ENCODE measurements at regions not wholly inside any gene's neighbourhood (a gene's known extent, or its start where the extent isn't known, plus 50 kb on each side); places are given as distances from the start of the nearest gene placed in this dataset.

DNA sequence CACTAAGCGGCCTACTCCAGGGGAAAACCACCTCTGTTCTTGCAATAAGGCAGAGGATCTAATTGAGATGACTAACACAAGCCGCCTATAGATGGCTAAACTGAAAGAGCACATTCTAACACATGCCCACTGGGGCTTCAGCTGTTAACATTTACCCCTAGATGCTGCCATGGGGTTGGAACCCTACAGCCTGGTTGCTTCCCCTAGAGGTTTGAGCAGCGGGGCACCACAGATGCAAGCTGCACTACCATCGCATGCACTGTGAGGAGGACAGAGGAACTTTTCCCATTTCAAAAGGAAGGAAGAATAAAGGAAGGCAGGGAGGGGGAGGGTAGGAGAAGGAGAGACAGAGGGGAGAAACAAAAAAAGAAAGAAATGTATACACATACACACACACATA lies 465.8 kb upstream of the PCDH15 start:
- TF ChIP-seq CTCF (IDR thresholded peaks at IDR 0.05) (no peak), EP300 (IDR thresholded peaks at IDR 0.05) (no peak)
